ENCODE measurements at regions not wholly inside any gene's neighbourhood (a gene's known extent, or its start where the extent isn't known, plus 50 kb on each side); places are given as distances from the start of the nearest gene placed in this dataset.
A peak's percentile ranks its signal among the peaks of the same experiment; 100 is the strongest.

DNA sequence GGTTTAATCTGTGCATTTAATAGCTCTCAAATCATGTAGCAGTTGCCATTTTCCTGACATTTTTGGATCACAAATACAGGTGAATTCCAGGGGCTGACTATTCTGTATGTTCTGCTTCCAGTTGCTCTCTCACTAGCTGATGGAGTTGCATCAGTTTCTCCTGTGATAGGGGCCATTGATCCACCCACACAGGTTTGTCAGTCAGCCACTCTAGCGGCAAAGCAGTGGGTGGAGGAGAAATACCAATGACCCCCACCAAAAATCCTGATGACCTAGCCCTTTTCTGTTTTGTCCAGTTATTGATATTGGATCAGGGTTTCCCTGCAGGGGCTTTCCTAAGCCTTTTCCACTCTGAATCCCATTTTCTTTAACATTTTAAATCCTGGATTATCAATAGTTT is 72.3 kb upstream of the BTN3A2 start:
- no peak for ATAC-seq (replicated peaks in 1 of 4)
- H3K36me3 Mint-ChIP-seq: no peaks in the 10 kb centered on the region
- Histone ChIP-seq H3K4me3 (ENCODE audit: control insufficient read depth in 1 of 2, extremely low read depth in 1 of 2, low read length in 1 of 2) (no peak overlapping the region), H3K9me3 (no peaks in the 10 kb centered on the region), H3K27me3 (replicated peaks in 1 of 2; ENCODE audit: control insufficient read depth in 2 of 2, extremely low read depth in 1 of 2, insufficient read depth in 2 of 2, low read length in 1 of 2) (no peaks in the 10 kb centered on the region), H3K4me1 (ENCODE audit: control insufficient read depth in 1 of 2, extremely low read depth in 1 of 2, insufficient read depth in 2 of 2, low read length in 2 of 2) (no peaks in the 10 kb centered on the region), H3K36me3 (ENCODE audit: control insufficient read depth in 2 of 2, extremely low read depth in 1 of 2, insufficient read depth in 1 of 2, low read length in 1 of 2) (no peaks in the 10 kb centered on the region), H3K27ac (ENCODE audit: low read length) (no peak overlapping the region)
- H3K27ac Mint-ChIP-seq: no peak overlapping the region
- ChIA-PET CTCF (no interaction called here), POLR2A (interaction anchor here in 1 of 2 donors (0.5 to 0.7 kb wide), 2 partner anchors 70 to 1190 kb away, joined by 3 to 7 read pairs; no protein-coding TSS in a partner anchor)
- no peaks in the 10 kb centered on the region for H3K27me3 Mint-ChIP-seq
- no peak overlapping the region for H3K4me3 Mint-ChIP-seq
- peaks cover 0 to 4% (median 0%) of the 10 kb centered on the region in 3 donors for H3K4me1 Mint-ChIP-seq
- peaks cover 0 to 3% (median 0%) of the 10 kb centered on the region in 3 donors for H3K9me3 Mint-ChIP-seq
- DNase-seq: no peak
- no CpG with 5 or more reads among the region's 1 CpG for WGBS (ENCODE audit: insufficient coverage)

DNA sequence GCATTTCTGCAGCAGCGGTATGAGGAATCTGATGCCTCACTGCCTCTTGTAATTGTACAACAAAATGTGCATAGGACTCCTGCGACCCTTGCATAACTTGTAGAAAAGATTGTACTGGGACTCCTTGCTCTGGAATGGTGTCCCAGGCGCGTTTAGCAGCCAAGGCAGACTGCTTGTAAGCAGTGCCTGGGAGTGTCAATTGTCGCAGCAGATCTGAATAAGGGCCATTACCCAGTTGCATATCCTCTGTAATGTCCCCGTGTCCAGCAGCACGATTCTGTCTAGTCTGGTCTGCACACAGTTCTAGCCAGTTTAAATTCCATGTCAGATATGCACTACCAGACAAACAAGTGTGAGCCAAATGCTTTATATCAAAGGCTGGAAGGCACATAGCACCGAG is 70.7 kb upstream of the BTN3A2 start:
- Mint-ChIP-seq H3K36me3 (no peaks in the 10 kb centered on the region), H3K4me1 (peaks cover 0 to 4% (median 0%) of the 10 kb centered on the region in 3 donors), H3K27ac (no peak overlapping the region), H3K9me3 (no peaks in the 10 kb centered on the region), H3K27me3 (no peaks in the 10 kb centered on the region), H3K4me3 (no peak overlapping the region)
- WGBS (ENCODE audit: insufficient coverage): 95% methylated on average over 7 of the region's 8 CpGs
- Histone ChIP-seq H3K9me3 (no peaks in the 10 kb centered on the region), H3K27me3 (replicated peaks in 1 of 2; ENCODE audit: control insufficient read depth in 2 of 2, extremely low read depth in 1 of 2, insufficient read depth in 2 of 2, low read length in 1 of 2) (no peaks in the 10 kb centered on the region), H3K4me1 (ENCODE audit: control insufficient read depth in 1 of 2, extremely low read depth in 1 of 2, insufficient read depth in 2 of 2, low read length in 2 of 2) (no peaks in the 10 kb centered on the region), H3K4me3 (ENCODE audit: control insufficient read depth in 1 of 2, extremely low read depth in 1 of 2, low read length in 1 of 2) (no peak overlapping the region), H3K27ac (ENCODE audit: low read length) (no peak overlapping the region), H3K36me3 (ENCODE audit: control insufficient read depth in 2 of 2, extremely low read depth in 1 of 2, insufficient read depth in 1 of 2, low read length in 1 of 2) (no peaks in the 10 kb centered on the region)
- no peak for ATAC-seq (replicated peaks in 1 of 4)
- CTCF ChIA-PET: interaction anchor here in 1 of 2 donors (0.7 kb wide), 1 partner anchor 229 kb away, joined by 3 read pairs; no protein-coding TSS in a partner anchor
- DNase-seq: no peak
- POLR2A ChIA-PET: no interaction called here

DNA sequence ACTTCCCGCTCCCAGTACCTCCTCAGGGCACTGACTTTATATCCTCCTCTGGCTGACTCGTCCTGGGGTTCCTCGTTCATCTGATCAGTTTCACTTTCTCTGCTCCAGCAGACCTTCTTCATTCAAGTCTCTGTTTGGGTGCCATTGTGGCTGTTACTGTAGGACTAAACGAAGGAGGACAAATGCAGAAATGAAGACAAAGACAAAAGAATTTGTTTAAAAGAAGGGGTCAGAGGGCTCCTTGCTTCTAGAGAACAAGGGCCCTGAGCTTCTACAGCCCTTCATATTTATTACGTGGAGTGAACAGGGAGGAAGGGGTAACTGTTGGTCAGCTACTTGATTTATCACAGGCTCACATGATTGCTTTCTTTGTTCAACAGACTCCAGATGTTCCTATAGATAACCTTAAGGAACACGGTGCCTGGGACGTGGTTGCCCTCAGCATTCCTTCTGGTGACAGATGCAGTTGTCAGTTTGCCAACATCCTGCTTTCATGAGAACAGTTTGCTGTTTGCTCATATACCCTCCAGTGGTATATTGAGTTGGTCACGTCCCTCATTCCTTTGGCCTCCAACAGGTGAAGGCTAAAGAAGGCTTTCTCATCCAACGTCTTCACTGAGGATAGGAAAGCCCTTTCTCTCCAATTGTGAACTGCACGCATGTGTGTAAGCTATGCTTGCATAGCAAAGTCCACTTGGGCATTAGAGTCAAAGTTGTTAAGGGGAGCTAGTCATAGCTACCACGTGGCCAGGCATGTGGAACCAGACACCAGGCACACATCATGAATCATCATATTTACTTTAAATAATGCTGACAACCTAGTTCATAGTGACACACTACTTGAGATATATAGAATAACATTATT is 69.1 kb upstream of the BTN3A2 start:
- H3K36me3 ChIP-seq (ENCODE audit: control insufficient read depth in 2 of 2, extremely low read depth in 1 of 2, insufficient read depth in 1 of 2, low read length in 1 of 2): no peaks in the 10 kb centered on the region
- CTCF ChIA-PET: no interaction called here
- no peaks in the 10 kb centered on the region for H3K9me3 Mint-ChIP-seq
- H3K4me3 Mint-ChIP-seq: peak overlapping the region in 1 of 3 donors; percentile 23
- peak overlapping the region in 1 of 2 donors; percentile 36 for H3K27ac Mint-ChIP-seq
- H3K36me3 Mint-ChIP-seq: no peaks in the 10 kb centered on the region
- no peak overlapping the region for H3K27ac ChIP-seq (ENCODE audit: low read length)
- H3K9me3 ChIP-seq: no peaks in the 10 kb centered on the region
- DNase-seq: no peak
- no peak for ATAC-seq (replicated peaks in 1 of 4)
- H3K4me1 ChIP-seq (ENCODE audit: control insufficient read depth in 1 of 2, extremely low read depth in 1 of 2, insufficient read depth in 2 of 2, low read length in 2 of 2): no peaks in the 10 kb centered on the region
- H3K27me3 ChIP-seq (replicated peaks in 1 of 2; ENCODE audit: control insufficient read depth in 2 of 2, extremely low read depth in 1 of 2, insufficient read depth in 2 of 2, low read length in 1 of 2): no peaks in the 10 kb centered on the region
- no peaks in the 10 kb centered on the region for H3K27me3 Mint-ChIP-seq
- H3K4me1 Mint-ChIP-seq: peaks cover 0 to 4% (median 0%) of the 10 kb centered on the region in 3 donors
- H3K4me3 ChIP-seq (ENCODE audit: control insufficient read depth in 1 of 2, extremely low read depth in 1 of 2, low read length in 1 of 2): no peak overlapping the region
- POLR2A ChIA-PET: interaction anchor here in 1 of 2 donors (0.6 kb wide), 1 partner anchor 23 kb away, joined by 6 read pairs; a partner anchor contains a TSS
- WGBS (ENCODE audit: insufficient coverage): 76% methylated on average over 3 of the region's 11 CpGs

DNA sequence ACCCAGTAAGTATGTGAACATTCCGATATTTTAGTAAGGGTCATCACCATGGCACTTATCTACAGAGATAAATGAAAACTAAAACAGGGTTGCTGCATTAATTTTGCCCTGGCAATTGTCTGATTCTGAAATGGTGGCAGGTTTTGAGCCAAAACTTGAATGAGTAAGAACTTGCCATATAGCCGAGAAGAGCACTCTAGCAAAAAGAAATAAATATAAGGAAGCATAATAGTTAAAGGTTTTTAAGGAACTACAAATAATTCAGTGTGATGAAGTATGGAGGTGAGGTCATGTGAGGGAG is 68.5 kb upstream of the BTN3A2 start:
- ChIA-PET POLR2A (no interaction called here), CTCF (no interaction called here)
- no peak overlapping the region for H3K27ac Mint-ChIP-seq

DNA sequence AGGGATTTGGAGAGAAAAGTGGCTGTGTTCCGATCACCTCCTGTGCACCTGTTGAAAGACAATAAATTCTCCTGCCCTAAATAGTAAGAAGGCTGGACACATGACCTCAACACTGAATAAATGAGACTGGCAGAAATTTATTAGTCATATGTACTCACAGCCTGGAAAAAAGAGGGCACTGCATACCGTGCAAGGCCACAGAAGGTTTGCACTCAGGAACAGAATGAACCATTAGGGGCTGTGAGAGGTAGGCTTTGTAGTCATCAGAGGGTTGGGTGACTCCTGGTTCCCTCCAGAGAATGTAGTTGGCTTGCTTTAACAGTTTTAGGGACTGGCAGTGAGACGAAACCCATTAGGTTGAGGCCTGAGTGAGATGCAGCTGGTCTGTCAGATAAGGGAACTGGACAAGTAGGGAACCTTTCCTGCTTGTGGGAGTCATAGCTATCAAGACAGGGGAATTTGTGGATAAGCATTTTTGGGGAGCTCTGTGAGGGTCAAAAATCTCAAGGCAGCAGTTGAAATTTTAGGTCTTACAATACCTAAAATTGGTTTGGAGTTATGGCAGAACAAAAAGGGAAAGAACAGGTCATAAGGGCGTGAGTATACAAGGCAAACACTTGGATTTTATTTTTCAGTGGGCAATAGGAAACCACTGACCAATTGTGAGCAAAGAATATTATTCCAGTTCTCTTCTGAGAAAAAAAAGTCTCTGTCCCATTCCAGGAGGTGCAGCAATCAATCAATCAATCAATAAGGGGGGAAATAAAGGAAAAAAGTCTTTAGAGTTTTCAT is 67.9 kb upstream of the BTN3A2 start:
- Mint-ChIP-seq H3K27ac (no peak overlapping the region), H3K4me3 (no peak overlapping the region), H3K27me3 (no peaks in the 10 kb centered on the region), H3K36me3 (no peaks in the 10 kb centered on the region), H3K4me1 (peaks cover 0 to 7% (median 0%) of the 10 kb centered on the region in 3 donors), H3K9me3 (no peaks in the 10 kb centered on the region)
- ATAC-seq (replicated peaks in 1 of 4): no peak
- ChIA-PET CTCF (no interaction called here), POLR2A (no interaction called here)
- Histone ChIP-seq H3K4me3 (ENCODE audit: control insufficient read depth in 1 of 2, extremely low read depth in 1 of 2, low read length in 1 of 2) (no peak overlapping the region), H3K9me3 (no peaks in the 10 kb centered on the region), H3K4me1 (ENCODE audit: control insufficient read depth in 1 of 2, extremely low read depth in 1 of 2, insufficient read depth in 2 of 2, low read length in 2 of 2) (no peaks in the 10 kb centered on the region), H3K36me3 (ENCODE audit: control insufficient read depth in 2 of 2, extremely low read depth in 1 of 2, insufficient read depth in 1 of 2, low read length in 1 of 2) (no peaks in the 10 kb centered on the region), H3K27ac (ENCODE audit: low read length) (no peak overlapping the region), H3K27me3 (replicated peaks in 1 of 2; ENCODE audit: control insufficient read depth in 2 of 2, extremely low read depth in 1 of 2, insufficient read depth in 2 of 2, low read length in 1 of 2) (no peaks in the 10 kb centered on the region)
- no peak for DNase-seq
- 73% methylated on average over 2 of the region's 4 CpGs for WGBS (ENCODE audit: insufficient coverage)

More for the DNA sequence above, 68.5 kb upstream of the BTN3A2 start:
- Histone ChIP-seq H3K4me1 (ENCODE audit: control insufficient read depth in 1 of 2, extremely low read depth in 1 of 2, insufficient read depth in 2 of 2, low read length in 2 of 2) (no peaks in the 10 kb centered on the region), H3K36me3 (ENCODE audit: control insufficient read depth in 2 of 2, extremely low read depth in 1 of 2, insufficient read depth in 1 of 2, low read length in 1 of 2) (no peaks in the 10 kb centered on the region), H3K27ac (ENCODE audit: low read length) (no peak overlapping the region), H3K27me3 (replicated peaks in 1 of 2; ENCODE audit: control insufficient read depth in 2 of 2, extremely low read depth in 1 of 2, insufficient read depth in 2 of 2, low read length in 1 of 2) (no peaks in the 10 kb centered on the region), H3K4me3 (ENCODE audit: control insufficient read depth in 1 of 2, extremely low read depth in 1 of 2, low read length in 1 of 2) (no peak overlapping the region), H3K9me3 (no peaks in the 10 kb centered on the region)
- Mint-ChIP-seq H3K4me3 (no peak overlapping the region), H3K9me3 (no peaks in the 10 kb centered on the region), H3K4me1 (peaks cover 0 to 4% (median 0%) of the 10 kb centered on the region in 3 donors), H3K27me3 (no peaks in the 10 kb centered on the region), H3K36me3 (no peaks in the 10 kb centered on the region)
- WGBS (ENCODE audit: insufficient coverage): no CpG with 5 or more reads among the region's 2 CpGs
- ATAC-seq (replicated peaks in 1 of 4): no peak
- no peak for DNase-seq

DNA sequence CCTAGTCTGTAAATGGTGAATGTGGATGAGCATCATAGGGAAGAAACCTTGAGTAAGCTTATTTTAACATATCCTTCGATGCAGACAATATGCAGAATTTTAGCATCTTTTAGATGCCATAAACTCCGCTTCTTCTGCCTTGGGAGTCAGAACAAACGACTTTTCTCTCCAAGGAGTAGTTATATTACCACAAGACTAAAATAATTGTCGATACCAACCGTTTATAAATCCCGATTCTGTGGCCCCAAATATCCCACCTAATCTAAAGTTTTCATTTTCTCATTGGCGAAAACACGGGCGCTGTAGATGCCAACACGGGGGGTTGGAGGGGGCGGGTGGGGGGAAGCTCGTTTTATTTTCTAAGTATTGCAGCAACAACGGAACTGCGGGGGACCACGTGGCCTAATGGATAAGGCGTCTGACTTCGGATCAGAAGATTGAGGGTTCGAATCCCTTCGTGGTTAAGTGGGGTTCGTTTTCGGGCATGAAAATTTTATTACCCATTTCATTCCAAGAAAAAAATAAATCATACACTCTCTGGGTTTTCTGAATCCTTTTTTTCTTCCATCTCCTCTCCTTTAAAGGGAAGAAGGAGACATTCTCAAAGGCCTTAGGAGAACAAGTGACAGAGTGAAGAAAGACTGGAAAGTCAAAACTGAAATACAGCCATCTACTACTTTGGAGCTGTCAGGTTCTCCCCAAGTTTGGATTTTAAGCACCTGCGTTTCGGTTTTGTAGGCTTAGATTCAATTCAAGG is 65.5 kb upstream of the BTN3A2 start:
- Mint-ChIP-seq H3K4me3 (no peak overlapping the region), H3K36me3 (no peaks in the 10 kb centered on the region), H3K27ac (no peak overlapping the region), H3K4me1 (peaks cover 3 to 18% (median 6%) of the 10 kb centered on the region in 3 donors), H3K27me3 (no peaks in the 10 kb centered on the region), H3K9me3 (no peaks in the 10 kb centered on the region)
- ChIA-PET CTCF (interaction anchor here in 1 of 2 donors (1.2 kb wide), 1 partner anchor 62 kb away, joined by 5 read pairs; no protein-coding TSS in a partner anchor), POLR2A (interaction anchor here in 1 of 2 donors (0.9 kb wide), 1 partner anchor 83 kb away, joined by 3 read pairs; a partner anchor contains a TSS)
- Histone ChIP-seq H3K27me3 (replicated peaks in 1 of 2; ENCODE audit: control insufficient read depth in 2 of 2, extremely low read depth in 1 of 2, insufficient read depth in 2 of 2, low read length in 1 of 2) (no peaks in the 10 kb centered on the region), H3K4me1 (ENCODE audit: control insufficient read depth in 1 of 2, extremely low read depth in 1 of 2, insufficient read depth in 2 of 2, low read length in 2 of 2) (peaks cover 2 to 4% of the 10 kb centered on the region in 2 experiments), H3K9me3 (no peaks in the 10 kb centered on the region), H3K36me3 (ENCODE audit: control insufficient read depth in 2 of 2, extremely low read depth in 1 of 2, insufficient read depth in 1 of 2, low read length in 1 of 2) (no peaks in the 10 kb centered on the region), H3K27ac (ENCODE audit: low read length) (no peak overlapping the region), H3K4me3 (ENCODE audit: control insufficient read depth in 1 of 2, extremely low read depth in 1 of 2, low read length in 1 of 2) (no peak overlapping the region)
- DNase-seq (no peak), ATAC-seq (replicated peaks in 1 of 4) (no peak)
- WGBS (ENCODE audit: insufficient coverage): 100% methylated on average over 2 of the region's 23 CpGs
